IMR-90 (cell line): ENCODE measurements at regions not wholly inside any gene's neighbourhood (a gene's known extent, or its start where the extent isn't known, plus 50 kb on each side); places are given as distances from the start of the nearest gene placed in this dataset.

Experiments
- ATAC-seq: fragments of 200-7000 bp; cut with Tn5 transposase; 2 replicates; pipeline ENCODE4 v1.9.1; 2020; ENCODE audit warnings: low read depth, mild to moderate bottlenecking, moderate library complexity
- BruUV-seq: library from RNA; stranded (reverse); fragments of 400-500 nt; replicated peaks from 2 replicates; lab custom pipeline; 2021; lab: Mats Ljungman, UMichigan
- CTCF ChIA-PET: fragments of 300-600 bp; formaldehyde crosslinking; extraction: SDS; loops from one replicate; lab custom pipeline; 2021; ENCODE audit warnings: antibody characterized with exemption; lab: Yijun Ruan, JAX
- POLR2A ChIA-PET: fragments of 300-600 bp; sonication (Branson Sonifier 250); formaldehyde crosslinking; loops from one replicate; lab custom pipeline; 2022; ENCODE audit warnings: antibody characterized with exemption; ENCODE audit not compliant: unreplicated experiment; lab: Charles Lee
- DNase-seq: peaks from one replicate; pipeline ENCODE4 v3.0.0; 2013
- H2AFZ ChIP-seq: replicated peaks from 2 replicates; pipeline ENCODE3; 2013; ENCODE audit warnings: low read length, mild to moderate bottlenecking; ENCODE audit not compliant: poor library complexity
- H2AK5ac ChIP-seq: 2 replicates; pipeline ENCODE4 v1.6.1; 2013; ENCODE audit warnings: low read depth, low read length, inconsistent platforms
- H2AK9ac ChIP-seq: replicated peaks from 2 replicates; pipeline ENCODE3; 2013; ENCODE audit warnings: mild to moderate bottlenecking, low read depth, low read length, moderate library complexity; ENCODE audit not compliant: poor library complexity
- H2BK120ac ChIP-seq: 2 replicates; pipeline ENCODE4 v1.6.1; 2013; ENCODE audit warnings: low read depth, low read length, inconsistent platforms
- H2BK15ac ChIP-seq: 3 replicates; pipeline ENCODE4 v1.6.1; 2013; ENCODE audit warnings: low read depth, low read length, inconsistent platforms
- H2BK20ac ChIP-seq: 2 replicates; pipeline ENCODE4 v1.6.1; 2013; ENCODE audit warnings: low read depth, mild to moderate bottlenecking, inconsistent platforms, low read length, moderate library complexity
- H2BK5ac ChIP-seq: 2 replicates; pipeline ENCODE4 v1.6.1; 2013; ENCODE audit warnings: mild to moderate bottlenecking, low read depth, low read length, inconsistent platforms; ENCODE audit not compliant: poor library complexity, severe bottlenecking
- H3K14ac ChIP-seq: replicated peaks from 2 replicates; pipeline ENCODE4 v1.6.1; 2013; ENCODE audit warnings: low read depth, low read length, inconsistent platforms
- H3K18ac ChIP-seq: 2 replicates; pipeline ENCODE4 v1.6.1; 2013; ENCODE audit warnings: low read depth, low read length, control low read depth
- H3K23ac ChIP-seq: 2 replicates; pipeline ENCODE4 v1.6.1; 2013; ENCODE audit warnings: low read depth, low read length, inconsistent platforms
- H3K27ac ChIP-seq: 2 replicates; pipeline ENCODE4 v1.5.1; 2013; ENCODE audit warnings: mild to moderate bottlenecking, control low read depth, low read length; ENCODE audit not compliant: insufficient read depth
- H3K27me3 ChIP-seq: 2 replicates; pipeline ENCODE4 v1.6.1; 2013; ENCODE audit warnings: low read length; ENCODE audit not compliant: control insufficient read depth, insufficient read depth
- H3K36me3 ChIP-seq: 2 replicates; pipeline ENCODE4 v1.6.1; 2013; ENCODE audit warnings: low read length, mixed read lengths; ENCODE audit not compliant: control insufficient read depth, insufficient read depth
- H3K4ac ChIP-seq: 2 replicates; pipeline ENCODE4 v1.6.1; 2013; ENCODE audit warnings: low read depth, low read length, inconsistent platforms
- H3K4me1 ChIP-seq: 2 replicates; pipeline ENCODE4 v1.6.1; 2013; ENCODE audit warnings: low read length, mixed read lengths; ENCODE audit not compliant: control insufficient read depth, insufficient read depth
- H3K4me2 ChIP-seq: 2 replicates; pipeline ENCODE4 v1.6.1; 2013; ENCODE audit warnings: low read depth, mild to moderate bottlenecking, control low read depth, low read length, moderate library complexity
- H3K4me3 ChIP-seq: 2 replicates; pipeline ENCODE4 v1.5.1; 2013; ENCODE audit warnings: low read depth, mild to moderate bottlenecking, control low read depth, low read length, moderate library complexity; ENCODE audit not compliant: insufficient read depth
- H3K56ac ChIP-seq: 2 replicates; pipeline ENCODE4 v1.6.1; 2013; ENCODE audit warnings: low read length, inconsistent platforms; ENCODE audit not compliant: insufficient read depth; ENCODE audit errors: extremely low read depth
- H3K79me1 ChIP-seq, 2 experiments: 2 replicates each; pipeline ENCODE4 v1.6.1; 2013; ENCODE audit warnings: low read length in 2 of 2, inconsistent platforms in 1 of 2, low read depth in 1 of 2
- H3K9ac ChIP-seq: 2 replicates; pipeline ENCODE4 v1.6.1; 2013; ENCODE audit warnings: low read depth, low read length, control low read depth
- H3K9me1 ChIP-seq: 2 replicates; pipeline ENCODE4 v1.6.1; 2013; ENCODE audit warnings: low read length, inconsistent platforms; ENCODE audit not compliant: insufficient read depth
- H3K9me3 ChIP-seq: 2 replicates; pipeline ENCODE4 v1.6.1; 2013; ENCODE audit warnings: low read length; ENCODE audit not compliant: control insufficient read depth, insufficient read depth
- H4K20me1 ChIP-seq: 2 replicates; pipeline ENCODE4 v1.6.1; 2013; ENCODE audit warnings: low read length, inconsistent platforms; ENCODE audit not compliant: insufficient read depth
- H4K5ac ChIP-seq: 2 replicates; pipeline ENCODE4 v1.6.1; 2013; ENCODE audit warnings: mild to moderate bottlenecking, low read depth, low read length, control low read depth
- H4K8ac ChIP-seq, 2 experiments: 2 replicates each; pipeline ENCODE4 v1.6.1; 2013; ENCODE audit warnings: low read depth in 2 of 2, low read length in 2 of 2, control low read depth in 1 of 2, inconsistent platforms in 1 of 2
- H4K91ac ChIP-seq: 2 replicates; pipeline ENCODE4 v1.6.1; 2013; ENCODE audit warnings: low read depth, low read length, inconsistent platforms; ENCODE audit not compliant: insufficient read depth
- CEBPB ChIP-seq: IDR thresholded peaks from 2 replicates; pipeline ENCODE4 v1.6.1; 2012; ENCODE audit warnings: low read depth, low read length, improper control_type of control experiment
- RCOR1 ChIP-seq: IDR thresholded peaks from 2 replicates; pipeline ENCODE4 v1.6.1; 2012; ENCODE audit warnings: mild to moderate bottlenecking, low read length, improper control_type of control experiment; ENCODE audit not compliant: insufficient replicate concordance
- WGBS, 2 experiments: methylation state at CpG; one replicate each; pipeline versions ENCODE4 v1.1.5 to v1.1.7; 2013; ENCODE audit warnings: missing lambda C conversion rate in 2 of 2; ENCODE audit not compliant: insufficient read length in 1 of 2; ENCODE audit errors: extremely low coverage in 2 of 2; 5-methylcytosine and 5-hydroxymethylcytosine counted together
- dilution Hi-C: fragments of 300-500 bp; cut with HindIII; formaldehyde crosslinking; loops from one replicate; pipeline ENCODE4 v1.14.3; 2018; ENCODE audit warnings: low sequenced_read_pairs; ENCODE audit not compliant: unreplicated experiment
- in situ Hi-C: fragments of 300-500 bp; cut with MboI; formaldehyde crosslinking; loops from 3 replicates; pipeline ENCODE4 v1.14.3; 2019; ENCODE audit warnings: low sequenced_read_pairs, inconsistent platforms, mixed read lengths
- intact Hi-C: fragments of 100-400 bp; cut with micrococcal nuclease; formaldehyde crosslinking; loops from 2 replicates; pipeline ENCODE4 v1.10.0; 2022

DNA sequence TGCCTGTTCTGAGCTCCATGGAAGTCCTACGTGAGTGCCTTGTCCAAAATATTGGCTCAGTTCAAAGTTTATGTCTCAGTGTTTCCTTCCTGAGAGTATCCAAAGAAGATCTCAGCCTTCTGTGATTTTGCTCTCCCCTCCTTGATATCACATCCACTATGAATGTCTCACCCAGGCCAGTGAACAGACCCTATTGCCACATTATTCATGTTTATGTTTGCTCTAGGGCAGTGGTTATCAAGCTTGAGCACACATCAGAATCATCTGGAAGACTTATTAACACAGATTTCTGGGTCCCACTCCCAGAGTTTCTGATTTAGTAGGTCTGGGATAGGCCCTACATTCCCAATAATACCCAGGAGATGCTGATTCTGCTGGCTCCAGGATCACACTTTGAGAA is 145.0 kb upstream of the FGGY start:
- Histone ChIP-seq H3K14ac (peak overlapping the region; percentile 78), H3K9ac (peak overlapping the region; percentile 58; the same call in 1 of the 2 replicates), H3K56ac (peak overlapping the region; percentile 85), H3K9me1 (peaks cover 16% of the 10 kb centered on the region), H2AK5ac (peak overlapping the region; percentile 56), H3K23ac (peak overlapping the region; percentile 90), H2BK120ac (peak overlapping the region; percentile 97), H2BK15ac (peak overlapping the region; percentile 61), H4K20me1 (no peaks in the 10 kb centered on the region), H3K18ac (peak overlapping the region; percentile 62; the same call in 1 of the 2 replicates), H3K4ac (peak overlapping the region; percentile 93), H4K5ac (peak overlapping the region; percentile 47; the same call in 1 of the 2 replicates), H4K91ac (peak overlapping the region; percentile 93), H3K27me3 (no peaks in the 10 kb centered on the region), H2BK5ac (peak overlapping the region; percentile 94), H3K4me3 (no peak overlapping the region), H2BK20ac (peak overlapping the region; percentile 93), H3K27ac (peak overlapping the region; percentile 94), H3K4me1 (peaks cover 23% of the 10 kb centered on the region), H3K4me2 (peak overlapping the region; percentile 13), H4K8ac (peak overlapping the region; percentile 52 to 92), H2AK9ac (no peak overlapping the region), H3K9me3 (no peaks in the 10 kb centered on the region), H2AFZ (no peak overlapping the region), H3K79me1 (no peaks in the 10 kb centered on the region; a peak in 1 of 4 replicates), H3K36me3 (no peaks in the 10 kb centered on the region)
- CTCF ChIA-PET, result interaction anchor here (1.0 to 1.1 kb wide), 2 partner anchors 11 to 547 kb away, joined by 5 read pairs; no protein-coding TSS in a partner anchor
- DNase-seq (peak; percentile 40), ATAC-seq (no peak)
- WGBS, 2 experiments, result 83% methylated on average over 1 of the region's 1 CpG; no CpG with 5 or more reads in 1 of the 2 experiments
- POLR2A ChIA-PET, result no interaction called here
- in situ Hi-C loops (loop anchor here (5.0 kb wide), 1 partner anchor 550 kb away; no protein-coding TSS in a partner anchor), dilution Hi-C loops (no loop called here), intact Hi-C loops (loop anchor here (2.0 to 5.0 kb wide), 4 partner anchors 145 to 607 kb away; partner anchors contain the start of genes FGGY and JUN)
- TF ChIP-seq RCOR1 (no peak), CEBPB (peak; percentile 71)
- no TSS peak for BruUV-seq
